ENCODE measurements at regions not wholly inside any gene's neighbourhood (a gene's known extent, or its start where the extent isn't known, plus 50 kb on each side); places are given as distances from the start of the nearest gene placed in this dataset.

GRCh38 chr2:44075541-44075940, 79.8 kb upstream of the LRPPRC start:
- TF ChIP-seq POLR2AphosphoS5 (IDR thresholded peaks at IDR 0.05; ENCODE audit: low read depth, low read length), result no peak
- TF ChIP-seq SIN3A (IDR thresholded peaks at IDR 0.05; ENCODE audit: borderline replicate concordance, insufficient read depth, low read length), result no peak
- TF ChIP-seq FOXP2 (optimal IDR thresholded peaks at IDR 0.05; ENCODE audit: borderline replicate concordance, extremely low read depth, extremely low read length, insufficient read depth), result no peak

All from PFSK-1 (cell line).